Peyer's patch (tissue), 4 donors: ENCODE measurements at regions not wholly inside any gene's neighbourhood (a gene's known extent, or its start where the extent isn't known, plus 50 kb on each side); places are given as distances from the start of the nearest gene placed in this dataset.

ENCODE experiments used
- DNase-seq, 3 donors: peaks; one replicate each; pipeline ENCODE4 v3.0.0-alpha.2; 2017 to 2019
- H3K27ac ChIP-seq, 4 donors: fragments of 200-600 bp; sonication (generic); one replicate each; pipeline ENCODE4 v1.5.1; 2016 to 2019
- H3K27me3 ChIP-seq, 2 donors: fragments of 200-600 bp; sonication (generic); one replicate each; pipeline ENCODE4 v1.5.1; 2019
- H3K36me3 ChIP-seq, 3 donors: fragments of 200-600 bp; sonication (generic); one replicate each; pipeline ENCODE4 v1.5.1; 2016 to 2019
- H3K4me1 ChIP-seq, 4 donors: fragments of 200-600 bp; sonication (generic); one replicate each; pipeline ENCODE4 v1.5.1; 2016 to 2019
- H3K4me3 ChIP-seq, 4 donors: fragments of 200-600 bp; sonication (generic); 1 replicate in 3 of 4; 2 replicates in 1 of 4; pipeline ENCODE4 v1.5.1; 2016 to 2019; ENCODE audit warnings: mild to moderate bottlenecking in 1 of 4
- H3K9me3 ChIP-seq, 4 donors: fragments of 200-600 bp; sonication (generic); one replicate each; pipeline ENCODE4 v1.5.1; 2016 to 2019; ENCODE audit warnings: mild to moderate bottlenecking in 1 of 4
- CTCF ChIP-seq, 6 experiments: fragments of 450-650 bp in 4 of 6; fragments of 200-600 bp in 2 of 6; sonication (generic) in 1 of 6; IDR thresholded peaks; one replicate each; pipeline ENCODE4 v1.5.1; 2017 to 2019; ENCODE audit warnings: antibody characterized with exemption in 6 of 6, mild to moderate bottlenecking in 3 of 6, moderate library complexity in 1 of 6
- POLR2A ChIP-seq, 2 donors: fragments of 450-650 bp; IDR thresholded peaks; one replicate each; pipeline ENCODE4 v1.5.1; 2017; ENCODE audit warnings: antibody characterized with exemption in 2 of 2, mild to moderate bottlenecking in 2 of 2, moderate library complexity in 2 of 2

- no peak for DNase-seq
- TF ChIP-seq CTCF (IDR thresholded peaks at IDR 0.05) = no peak
- no peak for TF ChIP-seq POLR2A (IDR thresholded peaks at IDR 0.05)
- H3K36me3 ChIP-seq = no peaks in the 10 kb centered on the region
- no peaks in the 10 kb centered on the region for H3K27me3 ChIP-seq
- no peak overlapping the region for H3K27ac ChIP-seq
- no peaks in the 10 kb centered on the region for H3K4me1 ChIP-seq
- no peak overlapping the region for H3K4me3 ChIP-seq
- no peaks in the 10 kb centered on the region for H3K9me3 ChIP-seq
Measured at GRCh38 chr9:23483566-23483965, 342.5 kb downstream of the ELAVL2 start.

DNA sequence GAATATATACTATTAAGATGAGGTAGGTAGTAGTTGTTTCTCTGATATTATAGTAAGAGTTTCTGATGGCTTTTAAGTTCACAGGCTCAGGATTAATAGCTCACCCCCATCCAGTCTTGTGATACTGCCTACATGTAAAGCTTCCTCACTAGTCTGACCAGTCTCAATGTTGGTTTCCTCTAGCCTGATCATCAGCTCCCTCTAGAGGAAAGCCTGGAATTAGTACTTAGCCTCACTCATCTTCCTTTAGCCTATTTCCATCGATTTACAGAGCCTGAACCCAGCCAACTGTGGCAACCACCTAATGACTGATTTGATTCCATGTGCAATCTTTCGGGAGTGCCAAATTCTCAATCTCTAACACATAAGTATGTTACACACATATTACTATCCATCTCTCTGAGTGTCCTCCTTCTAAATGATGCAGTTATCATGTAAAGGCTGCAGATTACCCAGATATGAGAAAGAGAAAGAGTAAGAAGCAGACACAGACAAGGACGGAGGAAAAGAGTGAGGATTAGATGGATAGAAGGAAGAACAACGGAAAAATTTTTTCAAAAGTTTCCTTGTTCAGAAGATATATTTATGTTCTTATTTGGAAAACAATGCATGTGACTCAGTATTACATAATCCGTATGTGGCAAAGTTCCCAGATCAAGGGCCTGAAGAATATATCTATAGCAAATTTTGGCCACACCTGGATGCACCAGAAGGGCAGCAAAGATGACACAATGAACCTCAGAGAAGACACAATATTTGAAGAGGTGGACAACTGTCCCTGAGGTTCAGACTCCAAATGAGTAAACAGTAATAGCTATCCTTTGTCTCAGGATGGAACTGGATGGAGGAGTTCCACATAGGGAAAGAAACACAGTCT lies 333.7 kb downstream of the ELAVL2 start:
- DNase-seq = no peak
- H3K27ac ChIP-seq = no peak overlapping the region

GRCh38 chr9:23493219-23493618 lies 332.8 kb downstream of the ELAVL2 start:
- no peak overlapping the region for H3K4me3 ChIP-seq

More for the DNA sequence above, 333.7 kb downstream of the ELAVL2 start:
- no peaks in the 10 kb centered on the region for H3K27me3 ChIP-seq
- no peaks in the 10 kb centered on the region for H3K9me3 ChIP-seq
- H3K36me3 ChIP-seq = no peaks in the 10 kb centered on the region
- H3K4me3 ChIP-seq = no peak overlapping the region
- H3K4me1 ChIP-seq = no peaks in the 10 kb centered on the region
- TF ChIP-seq CTCF (IDR thresholded peaks at IDR 0.05) (peak in 2 of 6 experiments; percentile 2 to 24), POLR2A (IDR thresholded peaks at IDR 0.05) (no peak)

GRCh38 chr9:23496489-23497136 lies 329.4 kb downstream of the ELAVL2 start:
- Histone ChIP-seq H3K27me3 (no peaks in the 10 kb centered on the region), H3K4me1 (no peaks in the 10 kb centered on the region), H3K27ac (no peak overlapping the region), H3K4me3 (no peak overlapping the region), H3K36me3 (no peaks in the 10 kb centered on the region), H3K9me3 (no peaks in the 10 kb centered on the region)
- DNase-seq = no peak
- TF ChIP-seq CTCF (IDR thresholded peaks at IDR 0.05) = no peak
- no peak for TF ChIP-seq POLR2A (IDR thresholded peaks at IDR 0.05)

More at GRCh38 chr9:23493219-23493618, 332.8 kb downstream of the ELAVL2 start:
- no peak for TF ChIP-seq CTCF (IDR thresholded peaks at IDR 0.05)
- TF ChIP-seq POLR2A (IDR thresholded peaks at IDR 0.05) = no peak
- Histone ChIP-seq H3K27me3 (no peaks in the 10 kb centered on the region), H3K36me3 (no peaks in the 10 kb centered on the region), H3K27ac (no peak overlapping the region), H3K9me3 (no peaks in the 10 kb centered on the region), H3K4me1 (no peaks in the 10 kb centered on the region)
- DNase-seq = no peak

GRCh38 chr9:23497137-23497504 lies 328.9 kb downstream of the ELAVL2 start:
- TF ChIP-seq CTCF (IDR thresholded peaks at IDR 0.05) = no peak
- no peak for TF ChIP-seq POLR2A (IDR thresholded peaks at IDR 0.05)
- H3K4me1 ChIP-seq = no peaks in the 10 kb centered on the region
- no peak overlapping the region for H3K4me3 ChIP-seq
- H3K27ac ChIP-seq = no peak overlapping the region
- DNase-seq = no peak
- H3K27me3 ChIP-seq = no peaks in the 10 kb centered on the region
- no peaks in the 10 kb centered on the region for H3K9me3 ChIP-seq
- H3K36me3 ChIP-seq = no peaks in the 10 kb centered on the region
